SU-DHL-6 (cell line): ENCODE measurements at regions not wholly inside any gene's neighbourhood (a gene's known extent, or its start where the extent isn't known, plus 50 kb on each side); places are given as distances from the start of the nearest gene placed in this dataset.

Source experiments
- EZH2phosphoT487 ChIP-seq: fragments of 200-600 bp; sonication (generic), shearing (Covaris generic); conservative IDR thresholded peaks from 2 replicates; pipeline ENCODE4 v1.6.1; 2018; ENCODE audit warnings: mild to moderate bottlenecking, antibody characterized with exemption, low read length, moderate library complexity, mixed read lengths
- TF ChIP-seq, protein P1 (sequence below): fragments of 200-600 bp; sonication (generic); IDR thresholded peaks from one replicate; pipeline ENCODE4 v1.5.1; 2017; ENCODE audit warnings: antibody characterized with exemption, mild to moderate bottlenecking, low read length, moderate library complexity; ENCODE audit not compliant: insufficient read depth, poor library complexity, severe bottlenecking

DNA sequence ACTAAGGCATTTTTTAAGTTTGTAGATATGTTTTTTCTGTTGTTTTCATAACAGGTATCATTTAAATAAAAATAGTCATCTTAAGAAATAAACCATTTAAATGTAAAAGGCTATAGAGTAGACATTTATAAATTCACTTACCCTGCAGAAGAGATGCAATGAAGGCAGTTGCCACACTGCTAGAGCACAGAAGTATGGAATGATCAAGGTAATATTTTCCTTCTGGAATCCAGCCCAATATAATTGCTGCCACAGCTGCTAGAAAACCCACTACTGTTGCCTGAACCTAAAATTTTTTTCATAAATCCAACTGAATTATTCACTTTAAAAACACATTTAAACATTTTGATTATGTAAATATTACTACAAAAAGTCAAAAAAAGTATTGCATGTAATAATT, 69.2 kb downstream of the SLC41A2 start:
- TF ChIP-seq, protein P1, sequence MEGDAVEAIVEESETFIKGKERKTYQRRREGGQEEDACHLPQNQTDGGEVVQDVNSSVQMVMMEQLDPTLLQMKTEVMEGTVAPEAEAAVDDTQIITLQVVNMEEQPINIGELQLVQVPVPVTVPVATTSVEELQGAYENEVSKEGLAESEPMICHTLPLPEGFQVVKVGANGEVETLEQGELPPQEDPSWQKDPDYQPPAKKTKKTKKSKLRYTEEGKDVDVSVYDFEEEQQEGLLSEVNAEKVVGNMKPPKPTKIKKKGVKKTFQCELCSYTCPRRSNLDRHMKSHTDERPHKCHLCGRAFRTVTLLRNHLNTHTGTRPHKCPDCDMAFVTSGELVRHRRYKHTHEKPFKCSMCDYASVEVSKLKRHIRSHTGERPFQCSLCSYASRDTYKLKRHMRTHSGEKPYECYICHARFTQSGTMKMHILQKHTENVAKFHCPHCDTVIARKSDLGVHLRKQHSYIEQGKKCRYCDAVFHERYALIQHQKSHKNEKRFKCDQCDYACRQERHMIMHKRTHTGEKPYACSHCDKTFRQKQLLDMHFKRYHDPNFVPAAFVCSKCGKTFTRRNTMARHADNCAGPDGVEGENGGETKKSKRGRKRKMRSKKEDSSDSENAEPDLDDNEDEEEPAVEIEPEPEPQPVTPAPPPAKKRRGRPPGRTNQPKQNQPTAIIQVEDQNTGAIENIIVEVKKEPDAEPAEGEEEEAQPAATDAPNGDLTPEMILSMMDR: no peak
- no peak for TF ChIP-seq EZH2phosphoT487
